HUES48 (cell line): ENCODE measurements at regions not wholly inside any gene's neighbourhood (a gene's known extent, or its start where the extent isn't known, plus 50 kb on each side); places are given as distances from the start of the nearest gene placed in this dataset.

ENCODE experiments used
- H3K27ac ChIP-seq: one replicate; pipeline ENCODE4 v1.7.0; 2013; ENCODE audit warnings: low read depth, low read length, inconsistent platforms
- H3K27me3 ChIP-seq: 2 replicates; pipeline ENCODE4 v1.6.1; 2013; ENCODE audit warnings: mild to moderate bottlenecking, low read length; ENCODE audit not compliant: control insufficient read depth, insufficient read depth
- H3K36me3 ChIP-seq: 2 replicates; pipeline ENCODE4 v1.6.1; 2013; ENCODE audit warnings: low read length; ENCODE audit not compliant: control insufficient read depth, insufficient read depth
- H3K4me1 ChIP-seq: 2 replicates; pipeline ENCODE4 v1.6.1; 2013; ENCODE audit warnings: mild to moderate bottlenecking, low read length; ENCODE audit not compliant: control insufficient read depth, insufficient read depth
- H3K4me3 ChIP-seq: 2 replicates; pipeline ENCODE4 v1.5.1; 2013; ENCODE audit warnings: mild to moderate bottlenecking, low read depth, low read length
- H3K9ac ChIP-seq: 2 replicates; pipeline ENCODE4 v1.6.1; 2013; ENCODE audit warnings: mild to moderate bottlenecking, low read depth, low read length, moderate library complexity
- H3K9me3 ChIP-seq: 2 replicates; pipeline ENCODE4 v1.6.1; 2013; ENCODE audit warnings: low read length; ENCODE audit not compliant: control insufficient read depth, insufficient read depth

GRCh38 chr1:230591678-230592077, 50.6 kb upstream of the COG2 start:
- Histone ChIP-seq H3K36me3 (no peaks in the 10 kb centered on the region), H3K9ac (no peak overlapping the region), H3K9me3 (no peaks in the 10 kb centered on the region), H3K4me3 (no peak overlapping the region), H3K27ac (no peak overlapping the region), H3K4me1 (no peaks in the 10 kb centered on the region), H3K27me3 (no peaks in the 10 kb centered on the region)

- H3K36me3 ChIP-seq, result no peaks in the 10 kb centered on the region
- H3K4me3 ChIP-seq, result no peak overlapping the region
- no peaks in the 10 kb centered on the region for H3K9me3 ChIP-seq
- H3K4me1 ChIP-seq, result no peaks in the 10 kb centered on the region
- no peak overlapping the region for H3K27ac ChIP-seq
- H3K9ac ChIP-seq, result no peak overlapping the region
- H3K27me3 ChIP-seq, result no peaks in the 10 kb centered on the region
Measured at GRCh38 chr1:230589951-230590350, 52.3 kb upstream of the COG2 start.

- Histone ChIP-seq H3K9me3 (no peaks in the 10 kb centered on the region), H3K9ac (no peak overlapping the region), H3K4me3 (no peak overlapping the region), H3K27me3 (no peaks in the 10 kb centered on the region), H3K4me1 (no peaks in the 10 kb centered on the region), H3K36me3 (no peaks in the 10 kb centered on the region), H3K27ac (no peak overlapping the region)
Measured at GRCh38 chr1:230588323-230588746, 53.9 kb upstream of the COG2 start.

- Histone ChIP-seq H3K9me3 (no peaks in the 10 kb centered on the region), H3K27ac (no peak overlapping the region), H3K9ac (no peak overlapping the region), H3K36me3 (no peaks in the 10 kb centered on the region), H3K4me3 (no peak overlapping the region), H3K4me1 (no peaks in the 10 kb centered on the region), H3K27me3 (no peaks in the 10 kb centered on the region)
Measured at GRCh38 chr1:230587061-230587460, 55.2 kb upstream of the COG2 start.

GRCh38 chr1:230584660-230585059, 57.6 kb upstream of the COG2 start:
- Histone ChIP-seq H3K27me3 (no peaks in the 10 kb centered on the region), H3K9me3 (no peaks in the 10 kb centered on the region), H3K27ac (no peak overlapping the region), H3K4me3 (no peak overlapping the region), H3K9ac (no peak overlapping the region), H3K36me3 (no peaks in the 10 kb centered on the region), H3K4me1 (no peaks in the 10 kb centered on the region; the same call in 1 of the 2 replicates)

GRCh38 chr1:230581446-230582079, 60.7 kb upstream of the COG2 start:
- no peaks in the 10 kb centered on the region for H3K27me3 ChIP-seq
- H3K9me3 ChIP-seq, result no peaks in the 10 kb centered on the region
- no peak overlapping the region for H3K27ac ChIP-seq
- H3K9ac ChIP-seq, result no peak overlapping the region
- no peaks in the 10 kb centered on the region; the same call in 1 of the 2 replicates for H3K4me1 ChIP-seq
- H3K36me3 ChIP-seq, result no peaks in the 10 kb centered on the region
- H3K4me3 ChIP-seq, result no peak overlapping the region

GRCh38 chr1:230578616-230579015, 63.7 kb upstream of the COG2 start:
- Histone ChIP-seq H3K4me3 (no peak overlapping the region), H3K27ac (no peak overlapping the region), H3K36me3 (no peaks in the 10 kb centered on the region), H3K27me3 (no peaks in the 10 kb centered on the region), H3K4me1 (no peaks in the 10 kb centered on the region; the same call in none of the 2 replicates), H3K9me3 (no peaks in the 10 kb centered on the region), H3K9ac (no peak overlapping the region)

GRCh38 chr1:230577537-230577936, 64.7 kb upstream of the COG2 start:
- H3K27me3 ChIP-seq, result no peaks in the 10 kb centered on the region
- no peak overlapping the region for H3K9ac ChIP-seq
- no peak overlapping the region for H3K27ac ChIP-seq
- no peaks in the 10 kb centered on the region for H3K36me3 ChIP-seq
- H3K4me1 ChIP-seq, result peaks cover 2% of the 10 kb centered on the region
- H3K4me3 ChIP-seq, result no peak overlapping the region
- no peaks in the 10 kb centered on the region for H3K9me3 ChIP-seq

- Histone ChIP-seq H3K36me3 (no peaks in the 10 kb centered on the region), H3K9me3 (no peaks in the 10 kb centered on the region), H3K4me1 (peaks cover 5% of the 10 kb centered on the region), H3K27me3 (no peaks in the 10 kb centered on the region), H3K9ac (no peak overlapping the region), H3K4me3 (no peak overlapping the region), H3K27ac (no peak overlapping the region)
Measured at GRCh38 chr1:230575886-230576500, 66.3 kb upstream of the COG2 start.

GRCh38 chr1:230574502-230574901, 67.8 kb upstream of the COG2 start:
- no peak overlapping the region for H3K4me3 ChIP-seq

GRCh38 chr1:230573658-230574057, 68.6 kb upstream of the COG2 start:
- no peaks in the 10 kb centered on the region for H3K9me3 ChIP-seq
- no peaks in the 10 kb centered on the region for H3K27me3 ChIP-seq
- no peaks in the 10 kb centered on the region for H3K36me3 ChIP-seq
- H3K27ac ChIP-seq, result no peak overlapping the region
- H3K9ac ChIP-seq, result no peak overlapping the region
- no peak overlapping the region for H3K4me3 ChIP-seq
- peaks cover 5% of the 10 kb centered on the region for H3K4me1 ChIP-seq

More at GRCh38 chr1:230574502-230574901, 67.8 kb upstream of the COG2 start:
- no peaks in the 10 kb centered on the region for H3K27me3 ChIP-seq
- peaks cover 5% of the 10 kb centered on the region for H3K4me1 ChIP-seq
- H3K9ac ChIP-seq, result no peak overlapping the region
- H3K9me3 ChIP-seq, result no peaks in the 10 kb centered on the region
- H3K36me3 ChIP-seq, result no peaks in the 10 kb centered on the region
- H3K27ac ChIP-seq, result no peak overlapping the region
